Jurkat, Clone E6-1 (cell line): ENCODE measurements at regions not wholly inside any gene's neighbourhood (a gene's known extent, or its start where the extent isn't known, plus 50 kb on each side); places are given as distances from the start of the nearest gene placed in this dataset.

Experiments used
- DNase-seq: peaks from one replicate; pipeline ENCODE4 v3.0.0-alpha.2; 2011; ENCODE audit warnings: low read depth, low spot score
- H3K4me3 ChIP-seq: 2 replicates; pipeline ENCODE4 v1.5.1; 2011; ENCODE audit warnings: mild to moderate bottlenecking, low read length, control low read depth, moderate library complexity

GRCh38 chr21:16005996-16006395 is 276.2 kb downstream of the USP25 start:
- no peak overlapping the region for H3K4me3 ChIP-seq
- no peak for DNase-seq

- no peak overlapping the region for H3K4me3 ChIP-seq
- no peak for DNase-seq
These were observed 278.2 kb downstream of the USP25 start for GRCh38 chr21:16007943-16008342.

- no peak for DNase-seq
- no peak overlapping the region for H3K4me3 ChIP-seq
These were observed 281.9 kb downstream of the USP25 start for GRCh38 chr21:16011719-16012118.

- DNase-seq = no peak
- no peak overlapping the region for H3K4me3 ChIP-seq
These were observed 283.8 kb downstream of the USP25 start for GRCh38 chr21:16013570-16013969.

- DNase-seq = no peak
These were observed 291.1 kb downstream of the USP25 start for GRCh38 chr21:16020878-16021277.

GRCh38 chr21:16022116-16022515 is 292.3 kb downstream of the USP25 start:
- no peak overlapping the region for H3K4me3 ChIP-seq
- no peak for DNase-seq

More at GRCh38 chr21:16020878-16021277, 291.1 kb downstream of the USP25 start:
- no peak overlapping the region for H3K4me3 ChIP-seq

- no peak overlapping the region for H3K4me3 ChIP-seq
- DNase-seq = no peak
These were observed 293.1 kb downstream of the USP25 start for GRCh38 chr21:16022921-16023320.

GRCh38 chr21:16028142-16028541 is 298.4 kb downstream of the USP25 start:
- no peak for DNase-seq
- no peak overlapping the region for H3K4me3 ChIP-seq

- DNase-seq = no peak
- no peak overlapping the region for H3K4me3 ChIP-seq
These were observed 299.2 kb downstream of the USP25 start for GRCh38 chr21:16028941-16029464.

GRCh38 chr21:16033193-16033592 is 303.4 kb downstream of the USP25 start:
- DNase-seq = no peak
- no peak overlapping the region for H3K4me3 ChIP-seq

GRCh38 chr21:16034446-16035190 is 304.8 kb downstream of the USP25 start:
- H3K4me3 ChIP-seq = no peak overlapping the region
- DNase-seq = no peak

- peak; percentile 1 for DNase-seq
These were observed 307.7 kb downstream of the USP25 start for GRCh38 chr21:16037421-16037955.

GRCh38 chr21:16040601-16041000 is 310.8 kb downstream of the USP25 start:
- DNase-seq = no peak

More at GRCh38 chr21:16037421-16037955, 307.7 kb downstream of the USP25 start:
- H3K4me3 ChIP-seq = no peak overlapping the region

GRCh38 chr21:16044676-16045075 is 314.9 kb downstream of the USP25 start:
- no peak overlapping the region for H3K4me3 ChIP-seq
- no peak for DNase-seq

More at GRCh38 chr21:16040601-16041000, 310.8 kb downstream of the USP25 start:
- no peak overlapping the region for H3K4me3 ChIP-seq

- no peak overlapping the region for H3K4me3 ChIP-seq
- no peak for DNase-seq
These were observed 317.0 kb downstream of the USP25 start for GRCh38 chr21:16046656-16047330.

- DNase-seq = no peak
- H3K4me3 ChIP-seq = no peak overlapping the region
These were observed 318.1 kb downstream of the USP25 start for GRCh38 chr21:16047904-16048303.

GRCh38 chr21:16055014-16055413 is 325.2 kb downstream of the USP25 start:
- H3K4me3 ChIP-seq = no peak overlapping the region

GRCh38 chr21:16058896-16059295 is 329.1 kb downstream of the USP25 start:
- H3K4me3 ChIP-seq = no peak overlapping the region
- no peak for DNase-seq

More at GRCh38 chr21:16055014-16055413, 325.2 kb downstream of the USP25 start:
- DNase-seq = no peak

- no peak overlapping the region for H3K4me3 ChIP-seq
- no peak for DNase-seq
These were observed 330.2 kb downstream of the USP25 start for GRCh38 chr21:16059981-16060380.

- no peak overlapping the region for H3K4me3 ChIP-seq
- DNase-seq = no peak
These were observed 331.4 kb downstream of the USP25 start for GRCh38 chr21:16061194-16061593.
